Panc1 (cell line): ENCODE measurements at regions not wholly inside any gene's neighbourhood (a gene's known extent, or its start where the extent isn't known, plus 50 kb on each side); places are given as distances from the start of the nearest gene placed in this dataset.

Source experiments
- ATAC-seq: fragments of 200-7000 bp; cut with Tn5 transposase; 2 replicates; pipeline ENCODE4 v1.9.1; 2020; ENCODE audit warnings: mild to moderate bottlenecking, moderate library complexity
- BruUV-seq: library from RNA; stranded (reverse); fragments of 400-500 nt; replicated peaks from 2 replicates; lab custom pipeline; 2021; lab: Mats Ljungman, UMichigan
- CTCF ChIA-PET: fragments of 300-600 bp; sonication (Branson Sonifier 250); formaldehyde crosslinking; loops from one replicate; lab custom pipeline; 2022; ENCODE audit warnings: antibody characterized with exemption; lab: Charles Lee
- POLR2A ChIA-PET: fragments of 300-600 bp; sonication (Branson Sonifier 250); formaldehyde crosslinking; loops from one replicate; lab custom pipeline; 2022; ENCODE audit warnings: antibody characterized with exemption; lab: Charles Lee
- DNase-seq: peaks from one replicate; pipeline ENCODE4 v3.0.0-alpha.2; 2010; ENCODE audit warnings: low read depth, low spot score
- H3K27ac ChIP-seq: 2 replicates; pipeline ENCODE4 v1.5.1; 2011; ENCODE audit warnings: mild to moderate bottlenecking, low read length, inconsistent platforms
- H3K27me3 ChIP-seq: fragments of 200-500 bp; sonication (Bioruptor generic); 2 replicates; pipeline ENCODE4 v1.6.0; 2014; ENCODE audit warnings: low read length, inconsistent platforms; ENCODE audit not compliant: control insufficient read depth, insufficient read depth
- H3K36me3 ChIP-seq: fragments of 200-500 bp; sonication (Bioruptor generic); 2 replicates; pipeline ENCODE4 v1.5.1; 2014; ENCODE audit warnings: inconsistent platforms, mild to moderate bottlenecking, low read length, moderate library complexity; ENCODE audit not compliant: control insufficient read depth, insufficient read depth
- H3K4me1 ChIP-seq: 2 replicates; pipeline ENCODE4 v1.5.1; 2011; ENCODE audit warnings: inconsistent platforms, mild to moderate bottlenecking, low read length, moderate library complexity; ENCODE audit not compliant: control insufficient read depth, insufficient read depth
- H3K4me3 ChIP-seq, 2 experiments: 2 replicates each; pipeline ENCODE4 v1.5.1; 2011 to 2012; ENCODE audit warnings: low read depth in 2 of 2, low read length in 2 of 2, mild to moderate bottlenecking in 2 of 2, inconsistent platforms in 1 of 2, moderate library complexity in 1 of 2
- H3K9me3 ChIP-seq: fragments of 200-500 bp; sonication (Bioruptor generic); 2 replicates; pipeline ENCODE4 v1.5.1; 2014; ENCODE audit warnings: low read depth, mild to moderate bottlenecking, inconsistent platforms, low read length, moderate library complexity; ENCODE audit not compliant: control insufficient read depth, insufficient read depth
- POLR2AphosphoS5 ChIP-seq: IDR thresholded peaks from 2 replicates; pipeline ENCODE4 v1.6.1; 2012; ENCODE audit warnings: mild to moderate bottlenecking, low read depth, low read length, moderate library complexity
- SIN3A ChIP-seq: IDR thresholded peaks from 2 replicates; pipeline ENCODE4 v1.6.1; 2012; ENCODE audit warnings: low read depth, mild to moderate bottlenecking, low read length, moderate library complexity, borderline replicate concordance; ENCODE audit not compliant: insufficient read depth
- TCF7L2 ChIP-seq: IDR thresholded peaks from 2 replicates; pipeline ENCODE4 v1.6.1; 2011; ENCODE audit warnings: mild to moderate bottlenecking, low read depth, low read length, inconsistent platforms
- in situ Hi-C: cut with HindIII; loops from 2 replicates; pipeline ENCODE4 v1.10.0; 2016; ENCODE audit warnings: low sequenced_read_pairs, low pct_unique_long_range_greater_than_20kb
- intact Hi-C: fragments of 100-400 bp; cut with micrococcal nuclease; formaldehyde crosslinking; loops from one replicate; pipeline ENCODE4 v1.10.0; 2022; ENCODE audit not compliant: unreplicated experiment
- TF ChIP-seq, protein P1 (sequence below): fragments of 450-650 bp; IDR thresholded peaks from 2 replicates; pipeline ENCODE4 v1.5.1; 2017; ENCODE audit warnings: mild to moderate bottlenecking
- TF ChIP-seq, protein P2 (sequence below), 2 experiments: IDR thresholded peaks; 2 replicates each; pipeline ENCODE4 v1.6.1; 2011 to 2012; ENCODE audit warnings: low read depth in 2 of 2, control low read depth in 1 of 2, low read length in 1 of 2, mild to moderate bottlenecking in 1 of 2, moderate library complexity in 1 of 2; ENCODE audit not compliant: insufficient read depth in 1 of 2

DNA sequence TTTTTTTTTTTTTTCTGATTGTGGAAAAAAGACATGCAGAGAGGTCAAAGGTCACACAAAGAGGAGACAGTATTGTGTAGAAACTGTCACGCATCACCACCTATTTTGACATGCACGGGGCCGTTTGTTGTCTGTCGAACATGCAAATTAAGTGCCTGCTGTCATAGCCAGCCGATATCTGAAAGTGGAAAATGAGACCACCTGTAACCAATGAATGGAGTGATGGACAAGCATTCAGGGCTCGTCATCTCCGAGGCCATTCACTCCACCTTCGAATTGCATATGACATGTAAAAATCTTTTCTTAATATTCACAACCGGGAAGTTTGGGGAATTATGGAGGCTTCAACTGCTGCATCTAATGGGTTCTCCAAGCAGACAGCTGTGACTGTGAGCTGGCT lies 512.2 kb upstream of the ADAMTS16 start:
- intact Hi-C loops: no loop called here

DNA sequence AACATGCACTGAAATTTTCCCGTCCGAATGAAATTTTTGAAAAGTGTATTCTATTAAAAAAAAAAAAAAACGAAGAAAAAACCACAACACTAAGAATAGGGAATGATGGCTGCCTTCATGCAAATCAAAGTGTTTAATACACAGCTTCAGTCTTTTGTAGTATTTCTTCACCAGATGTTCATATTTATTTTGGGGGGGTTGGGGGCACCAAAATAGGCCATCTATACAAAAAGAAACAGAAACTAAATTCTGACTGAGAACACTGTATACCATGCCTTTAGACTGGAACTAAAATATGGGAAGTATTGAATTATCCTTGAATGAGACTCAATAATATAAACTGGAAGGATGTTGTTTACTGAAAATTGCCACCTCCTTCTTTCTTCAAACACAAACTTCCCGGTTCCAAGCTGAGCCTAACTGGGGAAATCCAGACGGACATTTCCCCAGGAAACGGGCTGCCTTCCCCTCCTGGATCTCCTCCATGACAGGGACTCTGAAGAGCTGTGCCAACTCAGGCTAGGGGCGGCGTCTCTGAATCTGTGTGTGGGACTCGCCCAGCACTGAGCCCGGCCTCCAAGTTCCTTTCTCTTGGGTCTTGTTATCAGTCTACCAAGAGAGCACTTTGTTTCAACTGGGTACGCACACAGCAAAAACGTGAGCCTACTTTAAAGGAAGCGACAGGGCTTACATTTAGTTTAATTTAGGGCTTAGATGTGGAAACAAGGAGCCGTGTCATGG lies 511.3 kb upstream of the ADAMTS16 start:
- in situ Hi-C loops (no loop called here), intact Hi-C loops (no loop called here)
- ATAC-seq (no peak), DNase-seq (no peak)
- Histone ChIP-seq H3K4me1 (no peaks in the 10 kb centered on the region), H3K9me3 (no peaks in the 10 kb centered on the region), H3K27me3 (no peaks in the 10 kb centered on the region), H3K36me3 (no peaks in the 10 kb centered on the region), H3K4me3 (no peak overlapping the region), H3K27ac (no peak overlapping the region)
- TF ChIP-seq TCF7L2 (no peak), POLR2AphosphoS5 (no peak), SIN3A (no peak)
- TF ChIP-seq, protein P1, sequence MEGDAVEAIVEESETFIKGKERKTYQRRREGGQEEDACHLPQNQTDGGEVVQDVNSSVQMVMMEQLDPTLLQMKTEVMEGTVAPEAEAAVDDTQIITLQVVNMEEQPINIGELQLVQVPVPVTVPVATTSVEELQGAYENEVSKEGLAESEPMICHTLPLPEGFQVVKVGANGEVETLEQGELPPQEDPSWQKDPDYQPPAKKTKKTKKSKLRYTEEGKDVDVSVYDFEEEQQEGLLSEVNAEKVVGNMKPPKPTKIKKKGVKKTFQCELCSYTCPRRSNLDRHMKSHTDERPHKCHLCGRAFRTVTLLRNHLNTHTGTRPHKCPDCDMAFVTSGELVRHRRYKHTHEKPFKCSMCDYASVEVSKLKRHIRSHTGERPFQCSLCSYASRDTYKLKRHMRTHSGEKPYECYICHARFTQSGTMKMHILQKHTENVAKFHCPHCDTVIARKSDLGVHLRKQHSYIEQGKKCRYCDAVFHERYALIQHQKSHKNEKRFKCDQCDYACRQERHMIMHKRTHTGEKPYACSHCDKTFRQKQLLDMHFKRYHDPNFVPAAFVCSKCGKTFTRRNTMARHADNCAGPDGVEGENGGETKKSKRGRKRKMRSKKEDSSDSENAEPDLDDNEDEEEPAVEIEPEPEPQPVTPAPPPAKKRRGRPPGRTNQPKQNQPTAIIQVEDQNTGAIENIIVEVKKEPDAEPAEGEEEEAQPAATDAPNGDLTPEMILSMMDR: no peak
- TF ChIP-seq, protein P2, sequence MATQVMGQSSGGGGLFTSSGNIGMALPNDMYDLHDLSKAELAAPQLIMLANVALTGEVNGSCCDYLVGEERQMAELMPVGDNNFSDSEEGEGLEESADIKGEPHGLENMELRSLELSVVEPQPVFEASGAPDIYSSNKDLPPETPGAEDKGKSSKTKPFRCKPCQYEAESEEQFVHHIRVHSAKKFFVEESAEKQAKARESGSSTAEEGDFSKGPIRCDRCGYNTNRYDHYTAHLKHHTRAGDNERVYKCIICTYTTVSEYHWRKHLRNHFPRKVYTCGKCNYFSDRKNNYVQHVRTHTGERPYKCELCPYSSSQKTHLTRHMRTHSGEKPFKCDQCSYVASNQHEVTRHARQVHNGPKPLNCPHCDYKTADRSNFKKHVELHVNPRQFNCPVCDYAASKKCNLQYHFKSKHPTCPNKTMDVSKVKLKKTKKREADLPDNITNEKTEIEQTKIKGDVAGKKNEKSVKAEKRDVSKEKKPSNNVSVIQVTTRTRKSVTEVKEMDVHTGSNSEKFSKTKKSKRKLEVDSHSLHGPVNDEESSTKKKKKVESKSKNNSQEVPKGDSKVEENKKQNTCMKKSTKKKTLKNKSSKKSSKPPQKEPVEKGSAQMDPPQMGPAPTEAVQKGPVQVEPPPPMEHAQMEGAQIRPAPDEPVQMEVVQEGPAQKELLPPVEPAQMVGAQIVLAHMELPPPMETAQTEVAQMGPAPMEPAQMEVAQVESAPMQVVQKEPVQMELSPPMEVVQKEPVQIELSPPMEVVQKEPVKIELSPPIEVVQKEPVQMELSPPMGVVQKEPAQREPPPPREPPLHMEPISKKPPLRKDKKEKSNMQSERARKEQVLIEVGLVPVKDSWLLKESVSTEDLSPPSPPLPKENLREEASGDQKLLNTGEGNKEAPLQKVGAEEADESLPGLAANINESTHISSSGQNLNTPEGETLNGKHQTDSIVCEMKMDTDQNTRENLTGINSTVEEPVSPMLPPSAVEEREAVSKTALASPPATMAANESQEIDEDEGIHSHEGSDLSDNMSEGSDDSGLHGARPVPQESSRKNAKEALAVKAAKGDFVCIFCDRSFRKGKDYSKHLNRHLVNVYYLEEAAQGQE (IDR thresholded peaks at IDR 0.05; ENCODE audit: insufficient read depth in 1 of 2, low read depth in 2 of 2, low read length in 1 of 2): no peak
- CTCF ChIA-PET: no interaction called here
- BruUV-seq: no TSS peak
- POLR2A ChIA-PET: no interaction called here

More for the DNA sequence above, 512.2 kb upstream of the ADAMTS16 start:
- no peak for ATAC-seq
- no TSS peak for BruUV-seq
- no peaks in the 10 kb centered on the region for H3K4me1 ChIP-seq
- DNase-seq: no peak
- in situ Hi-C loops: no loop called here
- H3K9me3 ChIP-seq: no peaks in the 10 kb centered on the region
- H3K27ac ChIP-seq: no peak overlapping the region
- TF ChIP-seq POLR2AphosphoS5 (no peak), TCF7L2 (no peak), SIN3A (no peak)
- TF ChIP-seq, protein P1: no peak
- TF ChIP-seq, protein P2 (IDR thresholded peaks at IDR 0.05; ENCODE audit: insufficient read depth in 1 of 2, low read depth in 2 of 2, low read length in 1 of 2): no peak
- H3K4me3 ChIP-seq: no peak overlapping the region
- CTCF ChIA-PET: no interaction called here
- POLR2A ChIA-PET: no interaction called here
- H3K27me3 ChIP-seq: no peaks in the 10 kb centered on the region
- no peaks in the 10 kb centered on the region for H3K36me3 ChIP-seq
